ENCODE measurements at regions not wholly inside any gene's neighbourhood (a gene's known extent, or its start where the extent isn't known, plus 50 kb on each side); places are given as distances from the start of the nearest gene placed in this dataset.
"Not testable (repeated sequence)": the region's sequence is repeated elsewhere in the genome, so short reads cannot be mapped to it uniquely, and the experiment has no call there.

GRCh38 chr9:73976424-73976823 is 520.7 kb upstream of the RORB start:
- not testable (repeated sequence) for DNase-seq (ENCODE audit: low read depth)

GRCh38 chr9:73979894-73980264 is 517.3 kb upstream of the RORB start:
- no peak for DNase-seq (ENCODE audit: low read depth)

- DNase-seq (ENCODE audit: low read depth), result no peak
Measured at GRCh38 chr9:73980754-73981153, 516.4 kb upstream of the RORB start.

- no peak for DNase-seq (ENCODE audit: low read depth)
Measured at GRCh38 chr9:73981405-73981804, 515.7 kb upstream of the RORB start.

- DNase-seq (ENCODE audit: low read depth), result no peak
Measured at GRCh38 chr9:73995836-73996235, 501.3 kb upstream of the RORB start.

GRCh38 chr9:73996844-73997243 is 500.3 kb upstream of the RORB start:
- DNase-seq (ENCODE audit: low read depth), result no peak

GRCh38 chr9:74001382-74001781 is 495.8 kb upstream of the RORB start:
- DNase-seq (ENCODE audit: low read depth), result no peak

GRCh38 chr9:74006935-74007334 is 490.2 kb upstream of the RORB start:
- DNase-seq (ENCODE audit: low read depth), result no peak

GRCh38 chr9:74007833-74008232 is 489.3 kb upstream of the RORB start:
- DNase-seq (ENCODE audit: low read depth), result no peak

GRCh38 chr9:74016004-74016403 is 481.1 kb upstream of the RORB start:
- DNase-seq (ENCODE audit: low read depth), result no peak

- no peak for DNase-seq (ENCODE audit: low read depth)
Measured at GRCh38 chr9:74025402-74025925, 471.7 kb upstream of the RORB start.

- DNase-seq (ENCODE audit: low read depth), result no peak
Measured at GRCh38 chr9:74032421-74032820, 464.7 kb upstream of the RORB start.

GRCh38 chr9:74035786-74036185 is 461.3 kb upstream of the RORB start:
- DNase-seq (ENCODE audit: low read depth), result no peak

- DNase-seq (ENCODE audit: low read depth), result no peak
Measured at GRCh38 chr9:74036549-74037231, 460.4 kb upstream of the RORB start.

GRCh38 chr9:74037274-74037673 is 459.9 kb upstream of the RORB start:
- DNase-seq (ENCODE audit: low read depth), result no peak

- no peak for DNase-seq (ENCODE audit: low read depth)
Measured at GRCh38 chr9:74041588-74041987, 455.5 kb upstream of the RORB start.

- DNase-seq (ENCODE audit: low read depth), result no peak
Measured at GRCh38 chr9:74044844-74045243, 452.3 kb upstream of the RORB start.

GRCh38 chr9:74056023-74056422 is 441.1 kb upstream of the RORB start:
- no peak for DNase-seq (ENCODE audit: low read depth)

GRCh38 chr9:74057051-74057450 is 440.1 kb upstream of the RORB start:
- DNase-seq (ENCODE audit: low read depth), result not testable (repeated sequence)

- no peak for DNase-seq (ENCODE audit: low read depth)
Measured at GRCh38 chr9:74064702-74065101, 432.4 kb upstream of the RORB start.

- no peak for DNase-seq (ENCODE audit: low read depth)
Measured at GRCh38 chr9:74066128-74066527, 431.0 kb upstream of the RORB start.

GRCh38 chr9:74066605-74067004 is 430.5 kb upstream of the RORB start:
- DNase-seq (ENCODE audit: low read depth), result no peak

GRCh38 chr9:74071502-74071901 is 425.6 kb upstream of the RORB start:
- no peak for DNase-seq (ENCODE audit: low read depth)

- no peak for DNase-seq (ENCODE audit: low read depth)
Measured at GRCh38 chr9:74073897-74074296, 423.2 kb upstream of the RORB start.

Data from myocyte (in vitro differentiated cells).